Activated CD4-positive, alpha-beta memory T cell treated with anti-CD3 and anti-CD28 coated beads, Interleukin-2, amount 10 ng/mL, durations not matched to agents 7 days and 5 days (primary cell): ENCODE measurements at regions not wholly inside any gene's neighbourhood (a gene's known extent, or its start where the extent isn't known, plus 50 kb on each side); places are given as distances from the start of the nearest gene placed in this dataset.

Experiments
- CTCF ChIA-PET: fragments of 350-600 bp; sonication (Branson Sonifier 250); formaldehyde crosslinking; loops from one replicate; lab custom pipeline; 2021; ENCODE audit warnings: antibody characterized with exemption, inconsistent platforms; lab: Charles Lee
- POLR2A ChIA-PET: fragments of 350-600 bp; sonication (Branson Sonifier 250); formaldehyde crosslinking; loops from one replicate; lab custom pipeline; 2021; ENCODE audit warnings: antibody characterized with exemption; lab: Charles Lee
- DNase-seq: peaks from one replicate; pipeline ENCODE4 v3.0.0-alpha.2; 2020
- H3K27ac Mint-ChIP-seq: one replicate; pipeline ENCODE4 v1.8.0; 2021; ENCODE audit warnings: mild to moderate bottlenecking, mixed read lengths
- H3K27me3 Mint-ChIP-seq: one replicate; pipeline ENCODE4 v1.8.0; 2021; ENCODE audit warnings: mixed read lengths
- H3K36me3 Mint-ChIP-seq: one replicate; pipeline ENCODE4 v1.8.0; 2021; ENCODE audit warnings: low read depth, mixed read lengths
- H3K4me1 Mint-ChIP-seq: one replicate; pipeline ENCODE4 v1.8.0; 2021; ENCODE audit warnings: mixed read lengths
- H3K4me3 Mint-ChIP-seq: one replicate; pipeline ENCODE4 v1.8.0; 2021; ENCODE audit warnings: mild to moderate bottlenecking, mixed read lengths
- H3K9me3 Mint-ChIP-seq: one replicate; pipeline ENCODE4 v1.8.0; 2021; ENCODE audit warnings: mixed read lengths

DNA sequence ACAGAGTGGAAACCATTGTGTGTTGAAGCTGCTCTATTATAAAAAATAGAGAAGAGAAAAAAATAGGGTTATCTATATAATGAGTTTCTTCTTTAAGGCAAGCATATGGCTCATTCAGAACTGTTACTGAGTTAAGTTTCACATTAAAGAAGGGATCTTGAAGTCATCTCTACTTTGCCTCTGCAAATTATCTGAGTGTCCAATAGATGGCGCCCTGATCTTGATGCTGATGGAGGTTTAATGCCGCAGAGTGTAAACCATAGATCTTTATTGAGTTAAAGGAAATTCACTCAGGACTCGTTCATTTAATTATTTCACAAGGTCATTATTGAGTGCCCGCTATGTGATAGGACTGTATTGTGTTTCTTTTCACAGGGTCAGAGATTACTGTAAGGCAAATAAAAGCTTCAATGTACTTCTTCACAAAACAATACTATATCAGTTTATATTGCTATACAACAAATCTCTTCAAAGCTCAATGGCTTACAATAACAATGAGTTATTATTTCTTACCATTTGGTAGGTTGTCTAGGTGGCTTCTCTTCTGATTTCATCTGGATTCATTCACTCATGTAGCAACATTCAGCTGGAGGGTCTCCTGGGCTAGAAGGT lies 171.4 kb downstream of the NSUN3 start:
- Mint-ChIP-seq H3K4me3 (no peak overlapping the region), H3K36me3 (no peaks in the 10 kb centered on the region), H3K27ac (no peak overlapping the region), H3K27me3 (no peaks in the 10 kb centered on the region), H3K9me3 (peaks cover 3% of the 10 kb centered on the region), H3K4me1 (no peaks in the 10 kb centered on the region)
- ChIA-PET POLR2A (no interaction called here), CTCF (interaction anchor here (0.7 to 1.6 kb wide), 3 partner anchors 13 to 30 kb away, joined by 3 read pairs; no protein-coding TSS in a partner anchor)
- no peak for DNase-seq

DNA sequence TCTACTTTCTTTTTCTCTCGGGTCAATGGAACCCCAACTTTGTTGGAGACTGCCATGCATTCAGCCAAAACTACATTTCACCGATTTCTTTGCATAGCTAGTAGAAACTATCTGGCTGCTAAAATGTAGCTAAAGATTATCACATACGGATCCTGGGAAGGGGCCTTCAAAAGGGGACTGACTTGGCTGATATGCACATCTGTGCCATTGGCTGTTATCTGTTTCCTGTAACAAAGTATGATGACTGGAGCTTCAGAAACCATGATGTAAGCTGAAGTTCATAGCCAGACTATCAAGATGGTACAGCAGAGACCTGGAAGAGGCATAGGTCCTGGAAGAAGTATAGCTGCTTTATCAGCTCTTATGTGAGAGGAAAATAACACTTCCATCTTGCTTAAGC lies 179.1 kb downstream of the NSUN3 start:
- CTCF ChIA-PET = interaction anchor here (0.7 kb wide), 1 partner anchor 173 kb away, joined by 3 read pairs; no protein-coding TSS in a partner anchor
- H3K4me1 Mint-ChIP-seq = no peaks in the 10 kb centered on the region
- DNase-seq = no peak
- peaks cover 5% of the 10 kb centered on the region for H3K27me3 Mint-ChIP-seq
- POLR2A ChIA-PET = no interaction called here
- H3K4me3 Mint-ChIP-seq = no peak overlapping the region
- no peaks in the 10 kb centered on the region for H3K9me3 Mint-ChIP-seq
- no peak overlapping the region for H3K27ac Mint-ChIP-seq
- H3K36me3 Mint-ChIP-seq = no peaks in the 10 kb centered on the region

DNA sequence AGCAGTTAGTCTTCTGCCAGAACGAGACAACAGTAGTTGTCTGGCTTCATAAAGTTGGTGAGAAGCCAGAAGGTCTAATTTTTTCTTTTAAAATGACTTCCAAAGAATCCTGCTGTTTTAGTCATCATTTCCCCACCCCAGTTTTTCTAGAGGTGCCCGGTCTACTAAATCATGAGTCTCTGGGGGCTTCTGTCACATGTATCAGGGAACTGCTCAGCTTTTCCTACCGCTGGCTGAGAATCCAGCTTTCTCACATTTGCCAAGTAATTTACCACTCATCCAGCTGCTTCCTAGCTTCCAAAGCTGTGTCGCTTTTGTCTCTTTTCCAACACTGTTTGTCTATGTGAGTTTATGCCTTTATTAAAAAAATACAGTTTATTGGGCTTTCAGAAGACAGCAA lies 183.3 kb downstream of the NSUN3 start:
- Mint-ChIP-seq H3K36me3 (no peaks in the 10 kb centered on the region), H3K27ac (no peak overlapping the region), H3K4me1 (no peaks in the 10 kb centered on the region), H3K9me3 (no peaks in the 10 kb centered on the region), H3K27me3 (peaks cover 5% of the 10 kb centered on the region), H3K4me3 (no peak overlapping the region)
- ChIA-PET CTCF (no interaction called here), POLR2A (no interaction called here)
- DNase-seq = no peak

DNA sequence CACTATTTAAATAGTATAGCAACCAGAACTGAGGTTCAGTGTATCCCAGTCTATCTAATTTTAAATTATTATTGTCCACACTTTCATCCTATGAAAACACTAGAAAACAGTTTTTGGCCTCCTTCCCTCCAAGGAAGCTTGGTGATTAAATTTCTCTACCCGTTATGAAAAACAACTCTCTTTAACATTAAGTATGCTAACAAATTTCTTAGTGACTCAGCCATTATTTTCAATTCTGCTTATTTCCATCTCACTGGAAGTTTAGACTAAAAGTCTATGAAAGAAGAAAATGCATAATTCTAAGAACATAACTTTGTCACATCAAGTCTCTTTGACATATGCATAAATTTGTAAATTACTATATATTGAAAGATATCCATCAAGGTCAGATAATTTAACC lies 185.2 kb downstream of the NSUN3 start:
- POLR2A ChIA-PET = no interaction called here
- CTCF ChIA-PET = interaction anchor here (1.0 to 2.2 kb wide), 3 partner anchors 13 to 39 kb away, joined by 3 to 8 read pairs (median 3); no protein-coding TSS in a partner anchor
- Mint-ChIP-seq H3K27me3 (peaks cover 8% of the 10 kb centered on the region), H3K27ac (no peak overlapping the region), H3K36me3 (no peaks in the 10 kb centered on the region), H3K4me3 (no peak overlapping the region), H3K4me1 (no peaks in the 10 kb centered on the region), H3K9me3 (no peaks in the 10 kb centered on the region)
- no peak for DNase-seq

DNA sequence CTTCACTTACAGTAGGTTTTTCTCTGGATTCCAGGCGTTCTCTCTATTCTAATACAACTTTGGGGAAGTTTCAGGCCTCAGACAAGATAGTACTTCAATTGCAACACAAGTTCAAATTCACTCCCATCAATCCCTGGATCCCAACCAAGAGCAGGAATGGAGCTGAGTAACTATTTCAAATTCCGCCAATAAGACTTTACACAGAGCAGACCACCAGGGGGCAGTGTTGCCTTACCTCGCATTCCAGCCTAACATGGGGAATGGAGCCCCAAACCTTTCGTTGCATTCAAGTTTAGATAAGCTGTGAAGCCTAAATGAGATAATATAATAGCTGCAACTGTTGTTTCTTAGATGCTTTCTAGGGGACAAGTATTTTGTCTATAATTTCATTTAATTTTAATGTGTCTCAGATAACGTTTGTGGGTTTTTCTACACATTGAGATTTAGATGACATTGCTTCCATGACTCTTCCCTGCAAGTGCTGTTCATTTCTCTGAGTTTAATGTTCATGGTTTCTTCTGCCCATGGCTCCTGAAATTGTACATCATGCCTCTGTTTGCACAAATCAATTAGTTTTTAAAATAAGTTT lies 186.7 kb downstream of the NSUN3 start:
- Mint-ChIP-seq H3K9me3 (no peaks in the 10 kb centered on the region), H3K27me3 (peaks cover 6% of the 10 kb centered on the region), H3K36me3 (no peaks in the 10 kb centered on the region), H3K4me1 (no peaks in the 10 kb centered on the region), H3K27ac (no peak overlapping the region), H3K4me3 (no peak overlapping the region)
- DNase-seq = peak; percentile 62
- ChIA-PET POLR2A (no interaction called here), CTCF (interaction anchor here (1.0 to 2.2 kb wide), 8 partner anchors 13 to 254 kb away, joined by 3 to 8 read pairs (median 3); no protein-coding TSS in a partner anchor)

DNA sequence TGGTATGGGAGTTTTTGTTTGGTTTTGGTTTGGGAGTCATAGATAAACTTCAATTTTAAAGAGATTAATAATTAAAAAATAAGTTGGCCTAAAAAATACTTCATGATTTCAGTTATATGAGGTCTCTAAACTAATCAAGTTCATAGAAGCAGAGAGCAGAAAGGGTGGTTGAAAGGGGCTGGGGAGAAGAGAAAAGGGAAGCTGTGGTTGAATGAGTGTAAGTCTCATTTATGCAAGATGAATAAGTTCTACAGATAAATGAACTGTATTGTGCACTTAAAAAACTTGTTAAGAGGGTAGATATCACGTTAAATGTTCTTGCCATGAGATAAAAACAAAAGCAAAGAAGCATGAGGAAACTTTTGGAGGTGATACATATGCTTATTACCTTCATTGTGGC lies 188.7 kb downstream of the NSUN3 start:
- no peak for DNase-seq
- H3K36me3 Mint-ChIP-seq = no peaks in the 10 kb centered on the region
- H3K9me3 Mint-ChIP-seq = no peaks in the 10 kb centered on the region

DNA sequence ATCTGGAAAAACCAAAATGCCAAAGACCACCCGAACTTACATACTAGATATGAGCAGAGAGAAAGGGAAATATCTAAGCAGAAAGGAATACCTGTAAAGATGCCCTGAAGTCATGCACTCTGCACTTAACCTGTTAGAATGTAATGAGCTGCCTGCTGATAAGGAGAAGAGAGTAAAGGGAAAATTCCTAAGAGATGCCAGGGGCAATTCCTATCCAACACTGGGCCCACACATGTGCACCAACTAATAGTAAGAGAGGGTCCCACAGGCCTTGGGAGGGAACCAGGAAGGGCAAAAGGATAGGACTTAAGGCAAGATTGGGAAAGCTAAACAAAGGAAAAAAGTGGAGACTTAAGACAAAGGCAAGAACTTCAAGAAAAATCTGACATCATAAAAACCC lies 189.5 kb downstream of the NSUN3 start:
- Mint-ChIP-seq H3K27ac (no peak overlapping the region), H3K36me3 (no peaks in the 10 kb centered on the region), H3K27me3 (peaks cover 6% of the 10 kb centered on the region), H3K4me3 (no peak overlapping the region), H3K4me1 (no peaks in the 10 kb centered on the region), H3K9me3 (no peaks in the 10 kb centered on the region)
- POLR2A ChIA-PET = no interaction called here
- no peak for DNase-seq
- CTCF ChIA-PET = no interaction called here

More for the DNA sequence above, 188.7 kb downstream of the NSUN3 start:
- ChIA-PET CTCF (no interaction called here), POLR2A (no interaction called here)
- H3K4me3 Mint-ChIP-seq = no peak overlapping the region
- H3K27ac Mint-ChIP-seq = no peak overlapping the region
- no peaks in the 10 kb centered on the region for H3K4me1 Mint-ChIP-seq
- H3K27me3 Mint-ChIP-seq = peaks cover 6% of the 10 kb centered on the region

DNA sequence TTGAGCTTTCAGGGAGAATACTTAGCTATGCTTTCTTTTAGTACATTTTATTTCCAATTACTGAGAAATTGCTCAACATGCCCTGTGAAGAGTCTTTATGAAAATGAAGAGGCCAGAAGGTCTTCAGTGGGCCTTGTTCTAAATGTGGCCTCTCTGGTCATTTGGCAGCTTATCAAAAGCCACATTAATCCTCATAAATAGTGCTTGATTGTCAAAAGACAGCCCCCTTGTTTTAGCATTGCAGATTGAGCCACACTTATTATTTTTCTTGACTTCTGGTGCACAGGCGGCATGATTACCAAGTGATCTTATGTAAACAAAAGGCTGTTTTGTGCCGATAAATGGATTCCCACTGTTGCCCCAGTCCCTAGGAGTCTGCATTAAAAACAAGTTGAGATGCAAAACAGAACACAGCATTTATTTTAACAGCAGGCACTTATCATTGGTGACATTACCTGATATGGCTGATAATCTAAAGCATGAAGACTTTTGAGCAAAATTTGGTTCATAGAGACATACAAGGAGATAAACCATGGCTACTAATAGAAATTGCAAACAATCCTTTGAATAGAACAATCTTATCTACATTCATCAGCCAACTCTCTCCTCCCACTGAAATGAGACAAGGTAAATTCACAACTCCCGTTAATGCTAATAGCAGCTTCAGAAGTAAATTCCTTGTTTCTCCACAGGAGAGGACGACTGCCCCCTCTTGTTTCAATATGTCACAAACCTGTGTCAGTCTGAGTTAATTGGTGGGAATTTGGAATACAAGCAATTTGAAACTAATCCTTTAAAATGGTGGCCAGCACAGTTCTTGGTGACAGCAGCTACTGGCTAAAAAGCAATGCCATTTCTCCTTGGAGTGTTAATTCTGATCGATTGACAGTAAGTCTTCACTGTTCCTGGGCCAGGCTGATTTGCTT lies 194.3 kb downstream of the NSUN3 start:
- Mint-ChIP-seq H3K27me3 (peaks cover 2% of the 10 kb centered on the region), H3K36me3 (no peaks in the 10 kb centered on the region), H3K4me3 (no peak overlapping the region), H3K27ac (no peak overlapping the region), H3K4me1 (no peaks in the 10 kb centered on the region), H3K9me3 (no peaks in the 10 kb centered on the region)
- CTCF ChIA-PET = no interaction called here
- POLR2A ChIA-PET = no interaction called here
- DNase-seq = no peak

DNA sequence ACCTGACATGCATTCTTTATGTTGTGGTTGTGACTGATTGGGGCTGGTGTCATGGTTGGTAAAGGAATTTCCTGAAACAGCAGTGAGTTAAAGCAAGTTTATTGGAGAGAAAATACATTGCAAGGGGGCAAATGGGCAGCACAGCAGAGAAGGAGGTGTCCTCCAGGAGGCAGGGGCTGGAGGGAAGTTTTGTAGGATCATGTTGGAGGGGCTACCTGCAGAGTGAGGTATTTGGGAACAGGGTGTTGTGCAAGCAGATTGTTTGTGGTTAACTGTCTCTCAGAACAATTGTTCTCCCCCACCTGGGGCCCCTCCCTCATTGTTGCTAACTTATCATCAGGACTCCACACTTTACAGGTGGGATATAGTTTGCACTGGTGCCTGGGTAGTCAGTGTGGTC lies 196.0 kb downstream of the NSUN3 start:
- no peaks in the 10 kb centered on the region for H3K27me3 Mint-ChIP-seq
- no peak overlapping the region for H3K27ac Mint-ChIP-seq

DNA sequence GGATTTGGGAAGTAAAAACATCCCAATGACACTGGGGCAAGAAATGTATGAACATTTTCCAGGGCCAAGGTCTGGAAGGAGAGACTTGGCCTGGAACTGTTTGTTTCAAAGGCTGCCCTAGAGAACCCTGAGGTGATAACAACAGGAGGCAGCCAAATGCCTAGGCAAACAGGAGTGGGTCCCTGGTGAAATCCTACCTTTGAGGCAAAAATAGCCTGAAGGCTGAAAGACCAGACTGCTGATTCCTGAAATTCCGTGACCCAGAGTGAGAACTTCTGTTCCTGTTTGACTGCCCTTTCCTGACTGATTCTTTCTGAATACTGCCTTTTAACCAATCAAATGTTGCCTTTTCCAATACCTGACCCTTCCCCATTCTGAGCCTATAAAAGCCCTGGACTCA lies 196.4 kb downstream of the NSUN3 start:
- H3K4me1 Mint-ChIP-seq = no peaks in the 10 kb centered on the region
- ChIA-PET POLR2A (no interaction called here), CTCF (no interaction called here)
- no peak for DNase-seq
- no peak overlapping the region for H3K27ac Mint-ChIP-seq
- no peaks in the 10 kb centered on the region for H3K9me3 Mint-ChIP-seq
- peaks cover 1% of the 10 kb centered on the region for H3K27me3 Mint-ChIP-seq
- no peak overlapping the region for H3K4me3 Mint-ChIP-seq
- no peaks in the 10 kb centered on the region for H3K36me3 Mint-ChIP-seq

More for the DNA sequence above, 196.0 kb downstream of the NSUN3 start:
- H3K4me1 Mint-ChIP-seq = no peaks in the 10 kb centered on the region
- ChIA-PET CTCF (no interaction called here), POLR2A (no interaction called here)
- H3K9me3 Mint-ChIP-seq = no peaks in the 10 kb centered on the region
- H3K36me3 Mint-ChIP-seq = no peaks in the 10 kb centered on the region
- no peak for DNase-seq
- H3K4me3 Mint-ChIP-seq = no peak overlapping the region

DNA sequence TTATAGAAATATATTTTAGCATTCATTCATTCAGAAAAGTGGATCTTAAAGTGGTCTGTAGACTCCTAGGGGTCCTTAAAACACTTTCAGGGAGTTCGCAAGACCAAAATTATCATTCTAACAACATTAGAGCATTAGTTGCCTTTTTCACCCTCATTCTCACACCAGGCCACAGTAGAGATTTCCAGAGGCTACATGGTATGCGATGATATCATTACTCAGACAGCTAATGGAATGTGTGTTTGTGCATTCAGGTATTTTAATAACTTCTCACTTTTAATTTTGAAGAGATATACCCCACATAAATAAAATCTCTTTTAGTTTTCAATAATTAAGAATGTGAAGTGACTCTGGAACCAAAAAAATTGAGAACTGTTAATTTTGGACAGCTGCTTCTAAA lies 206.9 kb downstream of the NSUN3 start:
- DNase-seq = no peak
- Mint-ChIP-seq H3K27ac (no peak overlapping the region), H3K36me3 (no peaks in the 10 kb centered on the region), H3K27me3 (no peaks in the 10 kb centered on the region), H3K4me1 (no peaks in the 10 kb centered on the region), H3K9me3 (no peaks in the 10 kb centered on the region), H3K4me3 (no peak overlapping the region)
- ChIA-PET CTCF (no interaction called here), POLR2A (no interaction called here)

DNA sequence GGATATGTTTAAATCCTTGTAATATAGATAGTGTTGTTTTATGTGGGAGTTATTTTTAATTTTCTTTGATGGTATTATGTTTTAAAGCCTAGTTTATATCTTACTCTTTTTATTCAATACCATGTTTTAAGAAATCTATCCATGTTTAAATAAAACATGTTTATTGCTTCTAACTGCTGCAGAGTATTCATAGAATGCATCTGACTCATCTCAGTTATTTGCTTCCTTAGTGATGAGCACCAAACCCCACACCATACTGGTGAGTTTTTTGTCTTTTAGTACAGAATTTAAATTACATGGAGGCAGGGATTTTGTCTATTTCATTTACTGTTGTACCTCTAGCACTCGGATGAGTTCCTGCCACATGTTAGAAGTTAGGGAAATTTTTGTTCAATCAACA lies 209.2 kb downstream of the NSUN3 start:
- no peaks in the 10 kb centered on the region for H3K4me1 Mint-ChIP-seq
- no peaks in the 10 kb centered on the region for H3K9me3 Mint-ChIP-seq
- DNase-seq = no peak
- H3K27me3 Mint-ChIP-seq = no peaks in the 10 kb centered on the region
- H3K27ac Mint-ChIP-seq = no peak overlapping the region
- no peaks in the 10 kb centered on the region for H3K36me3 Mint-ChIP-seq
- no peak overlapping the region for H3K4me3 Mint-ChIP-seq
- POLR2A ChIA-PET = no interaction called here
- CTCF ChIA-PET = no interaction called here

DNA sequence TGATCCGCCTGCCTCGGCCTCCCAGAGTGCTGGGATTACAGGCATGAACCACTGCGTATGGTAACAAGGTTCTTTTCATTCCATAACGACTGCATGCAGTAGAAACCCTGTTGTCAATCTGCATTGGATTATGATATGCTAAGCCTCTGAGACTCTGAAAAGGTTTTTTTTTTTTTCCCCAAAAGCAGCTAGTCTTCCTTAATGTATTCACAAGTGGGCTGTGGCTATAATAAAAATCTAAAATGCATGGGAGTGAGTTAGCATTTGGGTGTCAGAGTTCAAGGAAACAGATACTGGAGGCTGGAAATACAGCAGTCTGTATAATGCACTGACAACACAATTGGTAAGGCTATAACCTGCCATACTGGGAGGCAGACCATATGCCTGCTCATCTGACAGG lies 218.1 kb downstream of the NSUN3 start:
- Mint-ChIP-seq H3K9me3 (no peaks in the 10 kb centered on the region), H3K27ac (no peak overlapping the region), H3K27me3 (no peaks in the 10 kb centered on the region), H3K4me1 (no peaks in the 10 kb centered on the region), H3K4me3 (no peak overlapping the region), H3K36me3 (no peaks in the 10 kb centered on the region)
- no peak for DNase-seq
- ChIA-PET POLR2A (no interaction called here), CTCF (no interaction called here)
